HS-27A (cell line): ENCODE measurements at regions not wholly inside any gene's neighbourhood (a gene's known extent, or its start where the extent isn't known, plus 50 kb on each side); places are given as distances from the start of the nearest gene placed in this dataset.
A peak's percentile ranks its signal among the peaks of the same experiment; 100 is the strongest.
"Not testable (repeated sequence)": the region's sequence is repeated elsewhere in the genome, so short reads cannot be mapped to it uniquely, and the experiment has no call there.

Experiments used
- DNase-seq: peaks from one replicate; pipeline ENCODE4 v3.0.0-alpha.2; 2012; ENCODE audit warnings: low read depth, missing footprints

DNA sequence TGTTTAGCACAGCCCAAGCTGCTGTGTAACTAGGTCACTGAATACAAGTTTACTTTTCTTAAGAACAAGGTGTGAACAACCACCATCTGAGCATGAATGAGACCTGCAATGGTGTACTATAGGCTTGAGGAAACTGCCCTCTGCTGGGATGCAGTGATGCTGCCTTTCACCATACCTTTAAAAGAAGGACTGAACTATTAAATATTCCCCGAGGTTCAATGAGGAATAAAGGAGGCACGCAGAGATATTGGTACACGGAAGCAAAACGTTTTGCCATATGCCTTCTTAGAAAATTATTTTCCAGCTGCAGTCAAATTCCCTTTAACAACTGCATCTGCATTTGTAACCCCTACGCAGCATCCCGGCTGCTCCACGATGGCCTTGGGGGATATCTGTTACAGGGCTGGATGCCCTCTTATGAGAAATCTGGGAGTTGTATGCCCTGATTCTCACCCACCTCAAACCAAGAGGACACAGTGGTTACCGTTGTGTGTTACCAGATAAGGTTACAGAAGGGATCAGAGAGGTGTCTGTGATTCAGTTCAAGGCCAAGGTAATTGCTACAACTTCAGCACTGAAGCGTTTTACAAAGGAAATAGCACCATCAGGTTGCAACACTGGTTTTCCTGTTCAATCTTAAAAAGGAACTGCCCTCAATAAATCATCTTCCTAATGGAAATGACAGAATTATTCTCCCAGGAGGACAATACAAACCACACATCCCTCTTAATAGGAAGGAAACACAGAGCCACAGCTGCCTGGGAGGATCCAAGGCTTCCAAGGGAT is 470.5 kb downstream of the LTN1 start:
- no peak for DNase-seq

DNA sequence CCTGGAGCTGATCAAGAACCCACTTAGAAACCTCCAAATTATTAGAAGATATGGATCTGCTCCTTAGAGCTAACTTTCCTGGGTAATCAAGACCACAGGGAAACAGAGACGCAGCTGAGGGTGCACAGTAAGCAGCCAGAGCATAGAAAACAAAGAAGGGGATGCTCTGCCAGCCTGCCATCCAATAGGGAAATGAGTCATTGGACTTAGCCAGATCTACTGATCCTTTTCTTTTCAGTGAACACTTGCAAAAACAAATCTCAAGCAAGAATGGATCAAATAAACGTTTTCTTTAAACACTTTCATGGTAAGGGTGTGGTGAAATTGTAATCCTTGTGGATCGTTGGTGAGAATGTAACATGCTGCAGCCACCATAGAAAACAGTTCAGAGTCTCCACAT is 474.0 kb downstream of the LTN1 start:
- DNase-seq, result no peak

DNA sequence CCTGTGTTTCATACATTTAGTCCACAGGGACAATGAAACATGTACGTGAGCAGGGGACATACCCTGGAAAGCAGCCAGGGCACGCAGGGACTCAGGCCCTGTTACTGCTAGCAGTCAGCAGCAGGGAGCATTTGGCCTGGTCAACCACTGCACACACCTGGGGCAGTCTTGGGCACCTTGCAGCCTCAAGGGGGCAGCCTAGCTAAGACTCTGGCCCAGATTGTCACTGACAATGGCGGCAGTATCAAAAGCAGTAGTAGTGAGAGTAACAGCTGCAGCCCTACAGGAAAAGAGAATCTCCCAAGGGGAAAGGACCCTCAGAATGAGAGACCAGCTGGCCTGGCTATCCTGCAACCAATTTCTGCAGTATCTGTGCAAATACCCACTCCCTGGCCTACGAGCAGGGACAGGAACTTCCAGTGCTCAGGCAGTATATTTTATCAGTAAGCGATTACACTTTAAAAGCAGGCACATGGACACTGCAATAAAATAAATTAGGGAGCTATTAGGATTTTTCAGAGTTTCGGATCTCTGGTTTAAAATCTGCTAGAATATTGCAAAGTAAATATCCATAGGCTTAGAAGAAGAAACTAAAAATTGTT is 475.6 kb downstream of the LTN1 start:
- no peak for DNase-seq

DNA sequence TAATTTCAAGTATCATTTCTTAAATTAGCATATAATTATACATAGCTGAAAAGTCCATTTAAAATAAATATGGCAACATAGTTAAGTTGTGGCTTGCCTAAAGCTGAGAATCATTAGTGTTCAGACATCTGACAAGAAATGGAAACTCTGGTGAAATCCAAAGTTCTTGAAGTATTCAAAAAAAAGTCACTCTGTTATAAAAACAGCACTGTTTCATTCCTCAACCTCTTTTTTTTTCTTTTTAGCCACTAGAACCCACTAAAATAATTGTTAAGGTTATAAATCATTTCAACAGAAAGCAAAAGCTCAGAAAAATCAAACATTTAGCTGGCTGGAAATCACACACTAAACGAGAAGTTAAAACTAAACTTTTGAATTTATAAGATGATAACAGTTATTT is 476.7 kb downstream of the LTN1 start:
- DNase-seq, result no peak

DNA sequence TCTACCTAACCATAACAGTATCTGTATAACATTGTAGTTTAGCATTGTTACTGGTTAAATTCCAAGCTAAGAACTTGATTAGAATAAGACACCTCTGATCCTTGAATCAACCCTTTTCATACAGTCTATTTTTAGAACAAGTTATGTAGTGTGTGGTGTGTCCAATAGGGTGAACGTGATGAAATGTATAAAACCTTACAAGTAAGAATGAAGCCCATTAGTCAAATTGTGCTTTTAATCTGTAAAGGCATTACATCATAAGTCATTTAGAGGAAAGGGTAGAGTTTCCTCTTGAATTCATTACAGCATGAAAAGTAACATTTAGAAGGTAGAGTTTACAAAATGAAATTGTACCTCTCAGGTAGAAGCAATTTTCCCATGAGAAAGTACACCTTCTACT is 479.2 kb downstream of the LTN1 start:
- no peak for DNase-seq

DNA sequence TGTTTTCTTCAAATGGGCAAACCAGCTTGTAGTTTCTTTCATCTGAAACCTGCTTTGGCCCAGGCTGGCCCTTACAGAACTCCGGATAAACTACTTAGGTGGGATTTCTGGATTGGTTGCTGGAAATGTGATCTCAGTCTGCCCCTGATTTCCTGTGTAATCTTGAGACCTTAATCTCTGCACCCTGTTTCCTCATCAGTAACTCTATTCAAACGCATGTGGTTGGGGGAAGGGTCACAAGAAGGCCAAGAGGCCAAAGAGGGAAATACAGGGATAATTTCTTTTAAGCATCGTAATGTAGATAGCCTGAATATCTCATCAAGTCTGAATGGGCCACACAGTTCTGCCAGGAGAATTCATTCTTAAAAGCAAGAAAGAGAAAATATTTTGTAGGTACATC is 483.6 kb downstream of the LTN1 start:
- DNase-seq, result no peak

DNA sequence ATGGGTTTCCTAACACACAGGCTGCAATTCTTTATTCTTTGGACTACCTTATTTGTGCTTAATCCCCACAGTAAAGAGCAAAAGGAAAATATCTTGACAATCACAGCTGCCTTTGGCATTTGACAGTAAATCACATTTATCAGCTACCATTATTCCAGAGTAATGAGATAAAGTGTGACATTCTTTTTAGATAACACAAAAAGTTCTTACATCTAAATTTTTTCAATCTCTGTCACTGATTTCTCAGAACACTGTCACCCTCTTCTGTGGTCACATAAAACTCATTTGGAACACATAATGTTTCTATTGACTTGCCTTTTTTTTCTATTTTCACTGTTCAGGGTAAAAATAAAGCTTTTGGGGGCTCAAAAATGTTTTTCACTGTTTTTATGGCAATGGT is 484.6 kb downstream of the LTN1 start:
- no peak for DNase-seq

DNA sequence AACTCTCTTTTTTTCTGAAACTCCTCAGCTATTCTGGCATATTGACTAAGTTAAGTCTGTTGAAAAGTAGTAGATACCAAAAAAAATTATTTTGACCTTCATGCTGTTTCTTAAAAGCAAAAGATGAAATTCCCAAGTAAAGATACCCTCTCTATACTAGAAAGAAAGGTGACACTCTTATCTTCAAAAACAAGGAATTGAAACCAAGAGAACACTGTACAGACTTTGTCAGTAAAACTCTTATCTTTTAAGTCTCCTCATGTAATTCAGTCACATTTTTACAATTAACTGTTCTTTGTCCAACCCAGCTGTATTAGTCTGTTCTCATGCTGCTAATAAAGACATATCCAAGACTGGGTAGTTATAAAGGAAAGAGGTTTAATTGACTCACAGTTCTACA is 496.2 kb downstream of the LTN1 start:
- DNase-seq, result no peak

DNA sequence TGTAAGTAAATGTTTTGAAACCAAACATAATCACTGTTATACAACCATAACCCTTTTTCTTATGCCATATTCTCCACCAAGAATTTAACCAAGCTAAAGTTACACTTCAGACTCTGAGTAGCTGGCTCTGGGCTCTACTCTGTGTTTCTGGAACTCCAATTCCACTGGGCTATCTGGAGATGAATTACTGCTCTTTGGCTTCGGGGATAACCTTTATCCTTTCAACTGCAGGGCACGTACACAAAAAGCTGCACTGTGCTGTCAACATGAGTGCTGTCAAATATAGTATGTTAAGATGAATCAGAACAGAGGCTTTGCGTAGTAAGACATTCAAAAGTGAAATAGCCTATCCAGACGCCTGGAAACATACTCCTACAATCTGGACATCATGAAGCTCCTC is 500.6 kb downstream of the LTN1 start:
- no peak for DNase-seq

DNA sequence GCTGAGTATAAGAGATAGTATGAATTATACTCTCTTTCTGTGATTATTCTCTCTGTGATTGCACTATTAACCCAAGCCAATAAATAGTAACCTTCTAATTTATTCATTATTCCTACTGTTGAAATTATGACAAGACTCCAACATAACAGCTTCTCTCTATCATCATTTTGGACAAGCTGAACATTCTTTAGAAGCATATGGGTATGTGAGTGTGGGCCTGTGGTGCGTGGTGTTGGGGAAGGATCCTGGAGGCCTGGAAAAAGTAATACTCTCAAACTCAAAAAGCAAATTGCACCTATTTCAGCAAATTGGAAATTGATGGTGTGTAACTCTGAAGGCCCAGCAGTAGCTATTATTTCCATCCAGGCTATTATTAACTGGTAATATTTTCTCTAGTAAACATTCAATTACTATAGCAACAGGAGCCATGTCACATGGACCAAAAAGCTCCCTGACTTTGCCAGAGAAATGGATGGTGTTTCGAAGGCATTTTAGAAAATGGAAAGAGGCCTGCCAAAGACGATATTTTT is 502.8 kb downstream of the LTN1 start:
- DNase-seq, result no peak

DNA sequence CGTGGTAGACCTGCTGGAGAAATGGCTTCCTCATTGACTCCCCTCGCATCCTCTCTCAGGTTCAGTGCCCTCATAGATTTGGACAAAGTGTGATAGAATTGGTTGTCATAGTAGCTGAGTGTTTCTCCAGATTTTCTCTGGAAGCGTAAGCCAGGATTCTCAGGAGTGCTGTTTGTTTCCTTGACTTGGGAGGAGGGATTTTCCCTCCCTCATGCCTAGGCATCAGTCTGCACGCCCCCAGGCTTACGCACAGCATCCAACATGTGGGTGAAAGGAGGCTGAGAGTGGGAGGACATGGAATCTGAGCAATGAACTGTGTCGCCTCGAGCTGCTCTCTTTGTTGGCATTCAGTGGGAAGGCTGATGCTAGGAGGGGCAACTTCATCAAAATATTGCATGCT is 503.5 kb downstream of the LTN1 start:
- no peak for DNase-seq

DNA sequence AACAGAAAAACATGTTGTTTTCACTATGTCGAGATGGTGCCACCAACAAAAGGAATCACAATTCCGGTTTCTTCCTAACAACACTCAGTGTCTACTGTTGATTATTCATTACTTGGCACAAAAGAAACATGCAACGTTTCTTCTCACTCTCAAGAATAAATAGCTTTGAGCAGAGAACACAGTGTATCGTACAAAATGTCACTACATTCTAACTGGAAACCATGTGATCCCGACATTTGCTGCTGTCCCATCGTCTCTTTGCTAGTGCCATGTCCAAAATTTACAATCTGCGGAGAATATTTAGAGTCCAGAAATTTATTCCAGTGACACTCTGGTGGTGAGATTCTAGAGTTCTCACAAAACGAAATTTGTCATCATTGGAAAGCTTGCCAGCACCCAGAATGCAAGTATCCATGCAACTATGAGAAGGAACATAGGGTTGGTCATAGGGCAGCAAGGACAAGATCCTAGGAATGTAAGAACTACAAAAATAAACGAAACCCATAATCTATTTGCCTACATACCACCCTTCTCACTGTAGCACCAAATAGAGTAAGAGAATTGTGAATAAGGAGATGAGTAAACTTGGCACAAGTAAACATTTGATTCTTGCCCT is 505.1 kb downstream of the LTN1 start:
- DNase-seq, result no peak

DNA sequence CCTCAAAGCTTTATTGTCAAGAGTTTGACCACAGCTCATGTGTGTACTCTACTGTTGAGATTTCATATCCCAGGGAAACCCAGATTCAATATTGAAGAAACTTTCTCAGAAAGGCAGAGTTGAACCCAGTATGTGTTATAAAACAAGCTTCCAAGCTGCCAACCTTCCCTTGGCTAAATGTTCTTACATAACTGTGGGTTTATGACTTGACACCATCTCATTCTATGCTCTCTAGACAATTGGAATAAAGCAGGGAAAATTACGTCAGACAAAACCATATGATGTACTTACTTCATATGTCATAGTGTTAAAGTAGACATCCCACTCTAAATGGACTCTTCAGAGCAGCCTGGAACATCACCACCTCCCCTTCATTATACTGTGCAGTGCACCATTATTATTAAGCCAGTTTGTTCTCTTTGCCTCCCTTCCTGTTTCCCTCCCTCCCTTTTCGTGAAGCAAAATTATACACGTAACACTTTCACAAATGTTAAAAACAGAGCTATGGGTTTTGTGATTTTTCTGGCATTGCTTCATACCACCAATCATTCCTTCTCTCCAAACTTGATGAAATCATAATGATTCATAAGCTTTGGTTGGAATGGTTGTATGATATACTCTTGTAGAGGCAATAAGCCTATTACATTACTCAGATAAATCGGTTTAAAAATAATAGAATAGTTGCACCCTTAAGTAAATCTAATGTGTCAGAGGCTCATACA is 507.2 kb downstream of the LTN1 start:
- DNase-seq, result peak; percentile 61

DNA sequence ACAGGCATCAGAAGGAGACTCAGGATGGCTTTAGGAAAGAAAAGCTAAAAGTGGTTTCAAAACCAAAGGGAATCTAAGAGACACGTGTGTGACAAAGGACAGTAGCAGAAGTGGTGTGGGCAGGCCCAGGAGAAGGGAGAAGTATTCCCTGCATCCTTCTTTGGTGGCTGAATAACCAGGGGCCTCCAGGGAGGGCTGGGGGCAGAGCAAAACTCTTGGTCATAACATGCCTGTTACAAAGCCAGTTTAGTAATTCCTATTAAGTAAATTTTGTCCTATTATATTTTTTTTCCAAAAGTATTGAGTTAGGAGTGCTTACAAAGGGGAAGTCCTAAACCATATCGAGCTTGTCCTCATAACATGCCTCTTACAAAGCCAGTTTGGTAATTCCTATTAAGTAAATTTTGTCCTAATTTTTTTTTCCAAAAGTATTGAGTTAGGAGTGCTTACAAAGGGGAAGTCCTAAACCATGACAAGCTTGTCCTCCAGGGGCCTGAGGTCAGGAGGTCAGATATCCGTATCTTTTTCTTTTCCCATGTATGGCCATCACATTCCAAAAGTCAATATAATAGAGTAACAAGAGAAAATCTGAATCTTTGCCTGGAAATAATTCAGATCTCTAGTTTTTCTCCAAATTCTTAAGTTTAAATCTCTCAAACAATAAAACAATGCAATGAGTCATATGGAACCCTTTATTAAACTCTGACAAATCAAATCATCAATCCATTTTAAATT is 509.2 kb downstream of the LTN1 start:
- no peak for DNase-seq

DNA sequence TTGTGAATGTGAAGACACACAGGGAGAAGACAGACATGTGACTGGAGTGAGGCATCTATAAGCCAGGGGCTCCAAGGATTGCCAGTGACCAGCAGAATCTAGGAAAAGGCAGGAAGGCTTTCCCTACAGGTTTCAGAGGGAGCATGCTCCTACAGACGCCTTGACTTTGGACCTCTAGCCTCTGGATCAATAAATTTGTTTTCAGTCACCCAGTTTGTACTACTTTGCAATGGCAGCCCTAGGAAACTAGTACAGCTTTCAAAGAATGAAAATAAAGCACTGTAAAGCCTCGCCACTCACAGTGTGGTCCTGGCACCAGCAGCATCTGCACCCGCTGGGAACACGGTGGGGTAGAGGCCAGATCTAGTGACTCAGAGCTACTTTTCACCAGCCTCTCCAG is 510.0 kb downstream of the LTN1 start:
- DNase-seq, result no peak

DNA sequence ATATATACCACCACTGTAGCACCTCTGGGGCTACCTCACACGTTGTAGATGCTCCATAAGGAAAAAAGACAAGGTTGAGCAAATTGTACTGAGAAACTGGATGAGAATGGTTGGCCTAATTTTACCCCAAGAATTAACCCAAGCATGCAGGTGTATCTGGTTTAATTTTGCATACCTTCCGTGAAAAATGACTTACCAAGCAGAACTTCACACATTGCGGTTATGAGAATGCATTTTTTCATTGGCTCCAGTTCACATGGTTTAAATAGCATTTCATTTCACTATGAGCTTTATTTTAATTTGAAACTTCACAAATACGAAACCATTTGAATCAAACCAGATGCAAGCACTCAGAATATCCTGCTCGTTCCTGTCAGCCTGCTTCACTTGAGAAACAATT is 512.2 kb downstream of the LTN1 start:
- DNase-seq, result no peak

DNA sequence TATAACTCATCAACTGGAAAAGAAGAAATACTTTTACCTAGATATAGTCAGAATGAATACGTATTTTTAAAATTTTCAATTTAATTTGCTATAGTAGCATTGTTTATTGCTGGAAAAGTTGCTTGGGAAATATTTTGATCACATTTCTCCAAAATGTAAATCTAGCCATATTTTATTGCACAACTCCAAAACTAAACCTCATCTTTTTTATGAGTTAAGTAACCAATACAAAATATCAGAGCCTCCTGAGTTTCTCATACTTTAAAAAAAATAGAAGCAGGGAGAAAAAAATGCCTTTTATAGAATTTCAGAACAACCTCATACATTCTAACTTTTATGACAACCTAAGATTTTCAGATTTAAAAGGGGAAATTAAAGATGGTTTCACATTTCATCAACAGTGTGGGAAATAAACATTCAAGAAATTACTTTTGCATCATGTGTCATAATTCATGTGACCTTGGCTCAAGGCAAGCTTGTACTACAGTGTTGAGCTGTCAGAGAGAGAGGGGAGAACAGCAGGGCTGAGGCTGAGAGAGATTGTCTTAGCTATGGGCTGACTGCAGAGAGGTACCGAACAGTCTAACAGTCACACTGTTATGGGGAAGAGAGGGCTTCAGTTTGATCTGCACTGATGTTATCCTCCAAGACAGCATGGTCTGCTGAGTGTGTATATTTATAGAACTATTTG is 519.0 kb downstream of the LTN1 start:
- no peak for DNase-seq

DNA sequence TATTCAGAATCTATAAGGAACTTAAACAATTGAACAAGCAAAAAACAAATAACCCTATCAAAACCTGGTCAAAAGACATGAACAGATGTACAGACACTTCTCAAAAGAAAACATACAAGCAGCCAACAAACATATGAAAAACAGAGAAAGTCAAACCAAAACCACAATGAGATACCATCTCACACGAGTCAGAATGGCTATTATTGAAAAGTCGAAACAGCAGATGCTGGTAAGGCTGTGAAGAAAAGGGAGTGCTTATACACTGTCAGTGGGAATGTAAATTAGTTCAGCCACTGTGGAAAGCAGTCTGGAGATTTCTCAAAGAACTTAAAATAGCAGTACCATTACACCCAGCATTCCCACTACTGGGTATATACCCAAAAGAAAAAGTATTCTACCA is 520.1 kb downstream of the LTN1 start:
- DNase-seq, result not testable (repeated sequence)

DNA sequence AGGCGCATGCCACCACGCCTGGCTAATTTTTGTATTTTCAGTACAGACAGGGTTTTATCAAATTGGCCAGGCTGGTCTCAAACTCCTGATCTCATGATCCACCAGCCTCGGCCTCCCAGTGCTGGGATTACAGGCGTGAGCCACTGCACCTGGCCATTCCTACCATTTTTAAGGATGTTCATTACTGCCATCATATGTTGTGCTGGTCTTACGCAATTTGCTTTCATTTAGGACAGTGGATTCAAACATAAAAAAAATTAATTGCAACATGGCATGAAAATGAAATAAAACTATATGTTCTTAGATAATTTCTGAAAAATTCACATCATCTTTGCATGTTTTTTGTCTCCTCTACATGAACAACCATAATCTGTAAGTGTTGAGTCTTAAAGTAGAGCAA is 527.7 kb downstream of the LTN1 start:
- DNase-seq, result no peak

DNA sequence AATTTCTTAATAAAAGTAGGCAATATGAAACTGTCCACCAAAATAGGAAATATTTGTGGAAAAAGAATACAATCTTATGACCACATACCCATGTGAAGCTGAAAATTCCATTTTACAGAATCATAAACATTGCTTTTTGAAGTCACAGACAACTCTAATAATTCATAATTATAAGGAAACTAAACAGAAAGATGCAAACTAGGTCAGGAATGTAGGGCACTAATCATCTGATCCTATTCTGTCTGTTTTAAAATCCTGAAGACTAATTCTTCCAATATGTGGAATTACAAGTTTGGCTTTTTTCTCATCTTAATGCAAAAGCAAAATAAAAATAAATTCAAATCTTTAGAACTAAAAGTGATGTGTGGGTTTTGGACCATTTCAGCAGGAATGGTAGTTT is 528.6 kb downstream of the LTN1 start:
- no peak for DNase-seq

DNA sequence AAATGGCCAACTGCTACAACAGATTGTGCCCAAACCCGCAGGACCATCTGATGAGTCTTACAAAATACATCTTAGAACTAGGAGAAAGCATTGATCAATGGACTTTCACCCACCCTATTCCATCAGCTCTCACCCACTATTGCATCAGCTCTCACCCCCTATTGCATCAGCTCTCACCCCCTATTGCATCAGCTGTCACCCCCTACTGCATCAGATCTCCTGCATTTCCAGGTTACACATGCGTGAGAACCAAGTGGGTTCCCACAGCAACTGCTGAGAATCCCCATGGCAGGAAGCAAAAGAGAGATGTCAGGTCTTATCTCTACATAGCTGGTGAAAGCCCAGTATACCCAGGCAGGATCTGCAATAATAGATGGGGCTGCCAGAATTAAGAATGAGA is 533.5 kb downstream of the LTN1 start:
- DNase-seq, result no peak
